AG09309 (cell line): ENCODE measurements at regions not wholly inside any gene's neighbourhood (a gene's known extent, or its start where the extent isn't known, plus 50 kb on each side); places are given as distances from the start of the nearest gene placed in this dataset.
"Not testable (repeated sequence)": the region's sequence is repeated elsewhere in the genome, so short reads cannot be mapped to it uniquely, and the experiment has no call there.

Source experiments
- DNase-seq: peaks from one replicate; pipeline ENCODE4 v3.0.0-alpha.2; 2010; ENCODE audit warnings: low read depth
- H3K4me3 ChIP-seq: 2 replicates; pipeline ENCODE4 v1.5.1; 2011; ENCODE audit warnings: mild to moderate bottlenecking, low read depth, low read length, moderate library complexity; ENCODE audit not compliant: control insufficient read depth
- CTCF ChIP-seq: IDR thresholded peaks from 2 replicates; pipeline ENCODE4 v1.5.1; 2011; ENCODE audit warnings: mild to moderate bottlenecking, low read depth, low read length, inconsistent platforms; ENCODE audit not compliant: insufficient read depth, control insufficient read depth; ENCODE audit errors: missing control alignments

GRCh38 chr17:27105636-27106035 is 188.3 kb upstream of the WSB1 start:
- no peak for DNase-seq
- H3K4me3 ChIP-seq: no peak overlapping the region
- TF ChIP-seq CTCF: no peak

GRCh38 chr17:27106347-27106981 is 187.4 kb upstream of the WSB1 start:
- no peak for DNase-seq
- no peak overlapping the region for H3K4me3 ChIP-seq

DNA sequence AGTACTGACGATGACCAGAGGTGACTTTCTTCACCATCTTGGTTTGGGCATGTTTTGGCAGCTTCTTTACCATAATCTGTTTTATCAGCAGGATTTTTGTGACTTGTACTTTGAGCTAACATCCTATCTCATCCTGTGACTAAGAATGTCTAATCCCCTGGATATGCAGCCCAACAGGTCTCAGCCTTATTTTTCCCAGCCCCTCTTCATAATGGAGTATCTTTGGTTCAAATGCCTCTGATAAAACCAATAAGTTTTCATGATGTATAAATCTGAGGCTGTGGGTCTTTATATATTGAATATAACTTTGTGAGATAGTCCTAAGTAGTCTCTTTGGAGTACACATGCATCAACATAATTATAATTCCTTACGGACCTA is 186.9 kb upstream of the WSB1 start:
- no peak overlapping the region for H3K4me3 ChIP-seq
- no peak for TF ChIP-seq CTCF

More at GRCh38 chr17:27106347-27106981, 187.4 kb upstream of the WSB1 start:
- no peak for TF ChIP-seq CTCF

DNA sequence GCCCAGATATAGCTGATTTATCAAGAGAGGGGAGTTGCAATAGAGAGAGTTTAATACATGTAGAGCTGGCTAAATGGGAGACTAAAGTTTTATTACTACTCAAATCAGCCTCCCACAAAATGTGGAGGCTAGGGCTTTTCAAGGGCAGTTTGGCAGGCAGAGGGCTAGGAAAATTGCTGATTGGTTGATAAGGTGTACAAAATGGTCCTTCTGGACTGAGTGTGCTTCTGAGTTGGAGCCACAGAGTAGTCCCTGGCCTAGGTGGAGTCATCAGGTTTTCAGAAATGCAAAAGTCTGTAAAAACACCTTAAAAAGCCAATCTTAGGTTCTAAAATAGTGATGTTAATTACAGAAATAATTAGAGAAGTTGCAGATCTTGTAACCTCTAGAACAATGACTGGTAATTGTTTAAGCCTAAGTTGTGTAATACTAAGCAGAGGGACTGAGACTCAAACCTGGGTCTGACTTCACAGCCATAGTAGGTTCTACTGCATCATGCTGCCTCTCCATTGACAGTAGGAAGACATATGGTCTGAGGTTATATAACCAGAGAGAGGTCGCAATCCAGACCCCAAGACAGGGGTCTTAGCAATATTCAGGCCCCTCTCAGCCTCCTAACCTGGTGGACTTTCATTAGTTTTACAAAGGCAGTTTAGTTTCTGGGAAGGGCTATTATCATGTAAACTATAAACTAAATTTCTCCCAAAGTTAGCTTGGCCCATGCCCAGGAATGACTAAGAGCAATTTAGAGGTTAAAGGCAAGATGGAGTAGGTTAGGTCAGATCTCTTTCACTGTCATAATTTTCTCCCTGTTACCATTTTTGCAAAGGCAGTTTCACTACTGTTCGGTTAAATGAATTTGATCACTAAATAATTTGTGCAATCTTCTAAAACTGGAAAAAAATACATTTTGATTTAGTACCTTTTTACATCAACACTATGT is 186.3 kb upstream of the WSB1 start:
- not testable (repeated sequence) for H3K4me3 ChIP-seq, DNase-seq

More for the DNA sequence above, 186.9 kb upstream of the WSB1 start:
- DNase-seq: no peak

DNA sequence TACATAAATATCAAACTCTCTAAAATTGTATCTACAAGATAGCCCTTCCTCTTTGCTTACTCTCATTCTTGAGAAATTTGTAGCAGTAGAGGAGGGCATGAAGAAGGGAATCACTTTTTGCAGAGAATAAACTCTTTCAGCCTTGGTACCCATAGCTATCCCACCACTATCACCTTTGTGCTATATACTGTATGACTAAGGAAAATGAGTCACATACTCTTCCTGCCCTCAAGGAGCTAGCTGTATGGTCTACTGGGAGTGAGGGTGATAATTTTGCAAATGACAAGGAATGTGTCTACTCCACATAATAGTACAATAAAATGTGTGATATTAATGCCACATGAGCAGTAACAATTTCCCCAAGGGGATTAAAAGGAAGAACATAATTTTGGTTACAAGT is 184.6 kb upstream of the WSB1 start:
- no peak overlapping the region for H3K4me3 ChIP-seq
- no peak for DNase-seq
- TF ChIP-seq CTCF: no peak

DNA sequence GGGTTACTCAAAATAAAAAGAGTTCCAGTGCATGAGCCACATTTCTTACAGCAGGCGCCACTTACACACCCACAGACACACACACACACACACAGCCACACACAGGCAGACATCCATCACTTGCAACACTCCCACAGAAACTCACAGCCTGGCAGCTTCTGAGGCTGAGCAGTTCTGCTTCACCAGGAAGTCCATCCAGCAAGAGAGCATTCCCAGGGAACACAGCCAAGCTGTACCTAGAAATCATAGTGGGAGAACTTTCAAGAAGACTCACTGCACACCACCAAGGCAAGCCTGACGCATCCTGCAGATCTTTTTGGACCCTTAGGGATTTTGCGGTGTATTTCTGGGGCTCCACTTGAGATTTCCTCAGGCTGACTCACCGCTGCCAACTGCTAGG is 140.9 kb upstream of the WSB1 start:
- TF ChIP-seq CTCF: no peak
- DNase-seq: peak; percentile 24
- H3K4me3 ChIP-seq: no peak overlapping the region

- no peak for DNase-seq
- no peak overlapping the region for H3K4me3 ChIP-seq
These were observed 138.0 kb upstream of the WSB1 start for GRCh38 chr17:27155866-27156265.

More at GRCh38 chr17:27155866-27156265, 138.0 kb upstream of the WSB1 start:
- TF ChIP-seq CTCF: no peak
